Activated gamma-delta T cell treated with anti-CD3 and anti-CD28 coated beads, Interleukin-2, amount 50 U/mL, for 16 hours (primary cell): ENCODE measurements at regions not wholly inside any gene's neighbourhood (a gene's known extent, or its start where the extent isn't known, plus 50 kb on each side); places are given as distances from the start of the nearest gene placed in this dataset.

Source experiments
- DNase-seq: peaks from one replicate; pipeline ENCODE4 v3.0.0-alpha.2; 2020; ENCODE audit warnings: low read depth

- DNase-seq = no peak
Observed at GRCh38 chr7:25752967-25753791, 398.8 kb upstream of the NFE2L3 start.

- no peak for DNase-seq
Observed at GRCh38 chr7:25753837-25754236, 398.2 kb upstream of the NFE2L3 start.

GRCh38 chr7:25754333-25754732 is 397.7 kb upstream of the NFE2L3 start:
- DNase-seq = no peak

GRCh38 chr7:25754751-25755150 is 397.2 kb upstream of the NFE2L3 start:
- no peak for DNase-seq

- no peak for DNase-seq
Observed at GRCh38 chr7:25756601-25757000, 395.4 kb upstream of the NFE2L3 start.

- DNase-seq = no peak
Observed at GRCh38 chr7:25758559-25758958, 393.4 kb upstream of the NFE2L3 start.

- no peak for DNase-seq
Observed at GRCh38 chr7:25759286-25759685, 392.7 kb upstream of the NFE2L3 start.

- DNase-seq = no peak
Observed at GRCh38 chr7:25759748-25760147, 392.2 kb upstream of the NFE2L3 start.

- no peak for DNase-seq
Observed at GRCh38 chr7:25762511-25763462, 389.2 kb upstream of the NFE2L3 start.

- no peak for DNase-seq
Observed at GRCh38 chr7:25763463-25763860, 388.5 kb upstream of the NFE2L3 start.

- DNase-seq = no peak
Observed at GRCh38 chr7:25765110-25765655, 386.8 kb upstream of the NFE2L3 start.

- no peak for DNase-seq
Observed at GRCh38 chr7:25770235-25770634, 381.8 kb upstream of the NFE2L3 start.

GRCh38 chr7:25770670-25771069 is 381.3 kb upstream of the NFE2L3 start:
- DNase-seq = no peak

GRCh38 chr7:25771491-25771890 is 380.5 kb upstream of the NFE2L3 start:
- DNase-seq = no peak

- no peak for DNase-seq
Observed at GRCh38 chr7:25772802-25773201, 379.2 kb upstream of the NFE2L3 start.

GRCh38 chr7:25774675-25775074 is 377.3 kb upstream of the NFE2L3 start:
- no peak for DNase-seq

GRCh38 chr7:25775570-25775969 is 376.4 kb upstream of the NFE2L3 start:
- no peak for DNase-seq

GRCh38 chr7:25775999-25776743 is 375.8 kb upstream of the NFE2L3 start:
- DNase-seq = no peak

GRCh38 chr7:25776744-25777123 is 375.3 kb upstream of the NFE2L3 start:
- no peak for DNase-seq

GRCh38 chr7:25777969-25778708 is 373.9 kb upstream of the NFE2L3 start:
- no peak for DNase-seq

- DNase-seq = no peak
Observed at GRCh38 chr7:25779002-25779546, 372.9 kb upstream of the NFE2L3 start.
